ENCODE measurements at regions not wholly inside any gene's neighbourhood (a gene's known extent, or its start where the extent isn't known, plus 50 kb on each side); places are given as distances from the start of the nearest gene placed in this dataset.

GRCh38 chr18:11322006-11322405, 172.6 kb upstream of the PIEZO2 start:
- no peak for DNase-seq (ENCODE audit: low spot score)

- no peak for DNase-seq (ENCODE audit: low spot score)
Observed at GRCh38 chr18:11320986-11321385, 171.6 kb upstream of the PIEZO2 start.

GRCh38 chr18:11316546-11316945, 167.2 kb upstream of the PIEZO2 start:
- DNase-seq (ENCODE audit: low spot score) = no peak

GRCh38 chr18:11310476-11311086, 161.2 kb upstream of the PIEZO2 start:
- DNase-seq (ENCODE audit: low spot score) = no peak

GRCh38 chr18:11309172-11309571, 159.8 kb upstream of the PIEZO2 start:
- no peak for DNase-seq (ENCODE audit: low spot score)

GRCh38 chr18:11308499-11308898, 159.1 kb upstream of the PIEZO2 start:
- DNase-seq (ENCODE audit: low spot score) = no peak

- no peak for DNase-seq (ENCODE audit: low spot score)
Observed at GRCh38 chr18:11307716-11308115, 158.3 kb upstream of the PIEZO2 start.

- DNase-seq (ENCODE audit: low spot score) = no peak
Observed at GRCh38 chr18:11305507-11305906, 156.1 kb upstream of the PIEZO2 start.

GRCh38 chr18:11304928-11305327, 155.6 kb upstream of the PIEZO2 start:
- DNase-seq (ENCODE audit: low spot score) = no peak

- DNase-seq (ENCODE audit: low spot score) = no peak
Observed at GRCh38 chr18:11296946-11297345, 147.6 kb upstream of the PIEZO2 start.

- DNase-seq (ENCODE audit: low spot score) = no peak
Observed at GRCh38 chr18:11293794-11294193, 144.4 kb upstream of the PIEZO2 start.

GRCh38 chr18:11290786-11291185, 141.4 kb upstream of the PIEZO2 start:
- DNase-seq (ENCODE audit: low spot score) = no peak

GRCh38 chr18:11289248-11289647, 139.9 kb upstream of the PIEZO2 start:
- no peak for DNase-seq (ENCODE audit: low spot score)

- no peak for DNase-seq (ENCODE audit: low spot score)
Observed at GRCh38 chr18:11288401-11288800, 139.0 kb upstream of the PIEZO2 start.

- no peak for DNase-seq (ENCODE audit: low spot score)
Observed at GRCh38 chr18:11286431-11286830, 137.1 kb upstream of the PIEZO2 start.

GRCh38 chr18:11284811-11285210, 135.4 kb upstream of the PIEZO2 start:
- no peak for DNase-seq (ENCODE audit: low spot score)

- DNase-seq (ENCODE audit: low spot score) = no peak
Observed at GRCh38 chr18:11284349-11284748, 135.0 kb upstream of the PIEZO2 start.

- no peak for DNase-seq (ENCODE audit: low spot score)
Observed at GRCh38 chr18:11283479-11284161, 134.3 kb upstream of the PIEZO2 start.

- no peak for DNase-seq (ENCODE audit: low spot score)
Observed at GRCh38 chr18:11279461-11279860, 130.1 kb upstream of the PIEZO2 start.

- DNase-seq (ENCODE audit: low spot score) = no peak
Observed at GRCh38 chr18:11276678-11277077, 127.3 kb upstream of the PIEZO2 start.

GRCh38 chr18:11274144-11274794, 124.9 kb upstream of the PIEZO2 start:
- no peak for DNase-seq (ENCODE audit: low spot score)

GRCh38 chr18:11272516-11272915, 123.1 kb upstream of the PIEZO2 start:
- no peak for DNase-seq (ENCODE audit: low spot score)

GRCh38 chr18:11271954-11272353, 122.6 kb upstream of the PIEZO2 start:
- DNase-seq (ENCODE audit: low spot score) = no peak

- DNase-seq (ENCODE audit: low spot score) = no peak
Observed at GRCh38 chr18:11269257-11269656, 119.9 kb upstream of the PIEZO2 start.
